Testis (tissue), 2 donors: ENCODE measurements at regions not wholly inside any gene's neighbourhood (a gene's known extent, or its start where the extent isn't known, plus 50 kb on each side); places are given as distances from the start of the nearest gene placed in this dataset.
A peak's percentile ranks its signal among the peaks of the same experiment; 100 is the strongest.

Source experiments
- CTCF ChIP-seq, 3 experiments: fragments of 450-650 bp in 2 of 3; fragments of 200-600 bp in 1 of 3; sonication (generic) in 1 of 3; IDR thresholded peaks; one replicate each; pipeline ENCODE4 v1.5.1; 2016 to 2019; ENCODE audit warnings: antibody characterized with exemption in 3 of 3, mild to moderate bottlenecking in 2 of 3, moderate library complexity in 1 of 3
- POLR2A ChIP-seq: fragments of 450-650 bp; IDR thresholded peaks from one replicate; pipeline ENCODE4 v1.6.1; 2017; ENCODE audit warnings: antibody characterized with exemption, mild to moderate bottlenecking, moderate library complexity

- TF ChIP-seq CTCF (IDR thresholded peaks at IDR 0.05) (peak in 2 of 3 experiments; percentile 47 to 48), POLR2A (no peak)
Measured at GRCh38 chr3:126259411-126260391, 79.3 kb upstream of the ALDH1L1 start.
